Uterus (tissue), 2 donors: ENCODE measurements at regions not wholly inside any gene's neighbourhood (a gene's known extent, or its start where the extent isn't known, plus 50 kb on each side); places are given as distances from the start of the nearest gene placed in this dataset.

Experiments used
- CTCF ChIP-seq, 4 experiments: fragments of 200-600 bp in 2 of 4; fragments of 450-650 bp in 2 of 4; sonication (generic) in 2 of 4; IDR thresholded peaks; one replicate each; pipeline ENCODE4 v1.5.1; 2016 to 2019; ENCODE audit warnings: antibody characterized with exemption in 4 of 4, mild to moderate bottlenecking in 2 of 4, moderate library complexity in 1 of 4
- POLR2A ChIP-seq, 2 donors: fragments of 450-650 bp; IDR thresholded peaks; one replicate each; pipeline ENCODE4 v1.6.1; 2016; ENCODE audit warnings: antibody characterized with exemption in 2 of 2, mild to moderate bottlenecking in 1 of 2, moderate library complexity in 1 of 2

GRCh38 chr7:51685794-51686193 is 369.2 kb upstream of the COBL start:
- TF ChIP-seq CTCF (IDR thresholded peaks at IDR 0.05) (no peak), POLR2A (IDR thresholded peaks at IDR 0.05) (no peak)
